ENCODE measurements at regions not wholly inside any gene's neighbourhood (a gene's known extent, or its start where the extent isn't known, plus 50 kb on each side); places are given as distances from the start of the nearest gene placed in this dataset.

DNA sequence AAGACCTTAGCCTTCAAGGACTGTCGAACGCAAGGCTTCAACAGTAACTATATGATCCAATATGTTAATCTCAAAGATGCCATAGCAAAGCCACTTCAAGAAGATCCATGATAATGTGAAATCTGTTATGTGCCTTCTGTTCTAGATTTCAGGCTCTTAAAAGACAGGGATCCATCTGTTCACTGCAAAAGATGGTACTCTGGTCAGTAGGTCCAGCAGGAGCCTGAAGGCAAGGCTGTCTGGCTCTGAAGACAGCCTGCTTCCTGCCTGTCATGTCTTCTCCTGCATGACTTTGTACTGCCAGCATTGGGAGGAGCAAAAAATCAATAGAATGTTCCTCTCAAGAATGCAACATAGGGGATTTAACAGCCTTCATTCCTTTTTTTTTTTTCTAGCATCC lies 270.8 kb upstream of the PARD3B start:
- H3K9me3 Mint-ChIP-seq = peaks cover 24% of the 10 kb centered on the region
- H3K27me3 Mint-ChIP-seq (ENCODE audit: low read depth) = peaks cover under 1% of the 10 kb centered on the region; the same call in 1 of the 2 replicates
- ChIA-PET POLR2A (no interaction called here), CTCF (no interaction called here)
- peaks cover 19% of the 10 kb centered on the region for H3K36me3 Mint-ChIP-seq
- H3K27ac Mint-ChIP-seq = no peak overlapping the region
- ATAC-seq (no peak), DNase-seq (ENCODE audit: low spot score) (no peak)
- H3K4me1 Mint-ChIP-seq = peaks cover 53% of the 10 kb centered on the region
- no peak for TF ChIP-seq OVOL2 (CRISPR knock-in tag; IDR thresholded peaks at IDR 0.05; ENCODE audit: borderline replicate concordance)
- H3K4me3 Mint-ChIP-seq = no peak overlapping the region

DNA sequence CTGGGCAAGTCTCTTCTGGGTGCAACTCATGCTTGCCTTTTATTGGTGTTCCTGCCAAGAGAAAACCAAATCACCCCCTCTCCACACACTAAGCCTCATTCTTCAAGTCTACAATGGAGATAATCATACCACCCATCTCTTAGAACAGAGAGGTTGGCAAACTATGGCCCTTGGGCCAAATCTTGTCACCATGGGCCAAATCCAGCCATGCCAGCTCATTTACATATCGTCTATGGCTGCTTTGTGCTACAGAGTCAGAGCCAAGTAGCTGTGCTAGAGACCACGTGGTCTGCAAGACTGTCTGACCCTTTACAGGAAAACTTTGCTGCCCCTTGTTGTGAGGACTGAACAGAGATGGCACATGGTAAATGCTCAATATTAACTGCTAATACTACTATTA lies 270.3 kb upstream of the PARD3B start:
- H3K27ac Mint-ChIP-seq = no peak overlapping the region

DNA sequence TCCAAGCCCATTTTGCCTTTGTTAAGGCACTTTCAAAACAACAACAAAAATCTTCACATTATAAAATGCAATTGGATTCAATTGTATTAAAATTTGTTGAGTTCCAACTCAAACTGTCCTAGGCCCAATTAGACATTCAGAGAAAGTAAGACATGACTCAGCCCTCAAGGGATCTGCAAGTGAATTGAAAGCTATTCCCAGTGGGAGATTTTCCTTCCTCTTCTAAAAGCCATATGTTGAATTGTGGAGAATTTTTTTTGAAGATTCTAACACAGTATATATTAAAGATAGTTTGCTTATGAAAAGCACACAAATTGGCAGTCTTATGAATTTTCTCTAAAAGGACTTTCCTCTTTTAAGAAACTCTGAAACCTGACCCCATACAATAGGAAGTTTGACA lies 268.0 kb upstream of the PARD3B start:
- DNase-seq (ENCODE audit: low spot score) = no peak
- Mint-ChIP-seq H3K27ac (no peak overlapping the region), H3K9me3 (peaks cover 4% of the 10 kb centered on the region; the same call in 1 of the 2 replicates), H3K27me3 (ENCODE audit: low read depth) (peaks cover 12% of the 10 kb centered on the region), H3K4me1 (peaks cover 58% of the 10 kb centered on the region), H3K36me3 (no peaks in the 10 kb centered on the region), H3K4me3 (no peak overlapping the region)
- ATAC-seq = no peak
- ChIA-PET POLR2A (no interaction called here), CTCF (interaction anchor here (0.9 kb wide), 1 partner anchor 132 kb away, joined by 5 read pairs; no protein-coding TSS in a partner anchor)
- TF ChIP-seq GABPB1 (CRISPR knock-in tag; IDR thresholded peaks at IDR 0.05) = no peak
- TF ChIP-seq FOXJ3 (CRISPR knock-in tag; IDR thresholded peaks at IDR 0.05; ENCODE audit: borderline replicate concordance) = no peak
- TF ChIP-seq ZBTB21 (CRISPR knock-in tag; IDR thresholded peaks at IDR 0.05; ENCODE audit: borderline replicate concordance) = no peak
- TF ChIP-seq NR1H2 (CRISPR knock-in tag; IDR thresholded peaks at IDR 0.05) = no peak
- TF ChIP-seq, protein P1, sequence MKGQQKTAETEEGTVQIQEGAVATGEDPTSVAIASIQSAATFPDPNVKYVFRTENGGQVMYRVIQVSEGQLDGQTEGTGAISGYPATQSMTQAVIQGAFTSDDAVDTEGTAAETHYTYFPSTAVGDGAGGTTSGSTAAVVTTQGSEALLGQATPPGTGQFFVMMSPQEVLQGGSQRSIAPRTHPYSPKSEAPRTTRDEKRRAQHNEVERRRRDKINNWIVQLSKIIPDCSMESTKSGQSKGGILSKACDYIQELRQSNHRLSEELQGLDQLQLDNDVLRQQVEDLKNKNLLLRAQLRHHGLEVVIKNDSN (CRISPR knock-in tag; IDR thresholded peaks at IDR 0.05) = no peak
- TF ChIP-seq CREB1 (CRISPR knock-in tag; IDR thresholded peaks at IDR 0.05) = no peak
- no peak for TF ChIP-seq RORB (CRISPR knock-in tag; IDR thresholded peaks at IDR 0.05)
- TF ChIP-seq, protein P2, sequence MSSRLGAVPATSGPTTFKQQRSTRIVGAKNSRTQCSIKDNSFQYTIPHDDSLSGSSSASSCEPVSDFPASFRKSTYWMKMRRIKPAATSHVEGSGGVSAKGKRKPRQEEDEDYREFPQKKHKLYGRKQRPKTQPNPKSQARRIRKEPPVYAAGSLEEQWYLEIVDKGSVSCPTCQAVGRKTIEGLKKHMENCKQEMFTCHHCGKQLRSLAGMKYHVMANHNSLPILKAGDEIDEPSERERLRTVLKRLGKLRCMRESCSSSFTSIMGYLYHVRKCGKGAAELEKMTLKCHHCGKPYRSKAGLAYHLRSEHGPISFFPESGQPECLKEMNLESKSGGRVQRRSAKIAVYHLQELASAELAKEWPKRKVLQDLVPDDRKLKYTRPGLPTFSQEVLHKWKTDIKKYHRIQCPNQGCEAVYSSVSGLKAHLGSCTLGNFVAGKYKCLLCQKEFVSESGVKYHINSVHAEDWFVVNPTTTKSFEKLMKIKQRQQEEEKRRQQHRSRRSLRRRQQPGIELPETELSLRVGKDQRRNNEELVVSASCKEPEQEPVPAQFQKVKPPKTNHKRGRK (CRISPR knock-in tag; IDR thresholded peaks at IDR 0.05; ENCODE audit: borderline replicate concordance) = no peak
- TF ChIP-seq ETV6 (CRISPR knock-in tag; IDR thresholded peaks at IDR 0.05) = no peak
- no peak for TF ChIP-seq TEAD1 (CRISPR knock-in tag; IDR thresholded peaks at IDR 0.05)
- TF ChIP-seq, protein P3, sequence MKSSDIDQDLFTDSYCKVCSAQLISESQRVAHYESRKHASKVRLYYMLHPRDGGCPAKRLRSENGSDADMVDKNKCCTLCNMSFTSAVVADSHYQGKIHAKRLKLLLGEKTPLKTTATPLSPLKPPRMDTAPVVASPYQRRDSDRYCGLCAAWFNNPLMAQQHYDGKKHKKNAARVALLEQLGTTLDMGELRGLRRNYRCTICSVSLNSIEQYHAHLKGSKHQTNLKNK (CRISPR knock-in tag; IDR thresholded peaks at IDR 0.05) = no peak
- no peak for TF ChIP-seq KAT7 (CRISPR knock-in tag; IDR thresholded peaks at IDR 0.05; ENCODE audit: borderline replicate concordance)
- TF ChIP-seq MXD4 (CRISPR knock-in tag; IDR thresholded peaks at IDR 0.05; ENCODE audit: borderline replicate concordance) = no peak
- no peak for TF ChIP-seq ZNF317 (CRISPR knock-in tag; IDR thresholded peaks at IDR 0.05; ENCODE audit: borderline replicate concordance, low read depth)
- TF ChIP-seq, protein P4, sequence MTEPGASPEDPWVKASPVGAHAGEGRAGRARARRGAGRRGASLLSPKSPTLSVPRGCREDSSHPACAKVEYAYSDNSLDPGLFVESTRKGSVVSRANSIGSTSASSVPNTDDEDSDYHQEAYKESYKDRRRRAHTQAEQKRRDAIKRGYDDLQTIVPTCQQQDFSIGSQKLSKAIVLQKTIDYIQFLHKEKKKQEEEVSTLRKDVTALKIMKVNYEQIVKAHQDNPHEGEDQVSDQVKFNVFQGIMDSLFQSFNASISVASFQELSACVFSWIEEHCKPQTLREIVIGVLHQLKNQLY (CRISPR knock-in tag; IDR thresholded peaks at IDR 0.05) = no peak
- TF ChIP-seq, protein P5, sequence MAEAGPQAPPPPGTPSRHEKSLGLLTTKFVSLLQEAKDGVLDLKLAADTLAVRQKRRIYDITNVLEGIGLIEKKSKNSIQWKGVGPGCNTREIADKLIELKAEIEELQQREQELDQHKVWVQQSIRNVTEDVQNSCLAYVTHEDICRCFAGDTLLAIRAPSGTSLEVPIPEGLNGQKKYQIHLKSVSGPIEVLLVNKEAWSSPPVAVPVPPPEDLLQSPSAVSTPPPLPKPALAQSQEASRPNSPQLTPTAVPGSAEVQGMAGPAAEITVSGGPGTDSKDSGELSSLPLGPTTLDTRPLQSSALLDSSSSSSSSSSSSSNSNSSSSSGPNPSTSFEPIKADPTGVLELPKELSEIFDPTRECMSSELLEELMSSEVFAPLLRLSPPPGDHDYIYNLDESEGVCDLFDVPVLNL (CRISPR knock-in tag; IDR thresholded peaks at IDR 0.05; ENCODE audit: borderline replicate concordance, low read depth) = no peak

More for the DNA sequence above, 270.3 kb upstream of the PARD3B start:
- Mint-ChIP-seq H3K4me3 (no peak overlapping the region), H3K4me1 (peaks cover 53% of the 10 kb centered on the region), H3K27me3 (ENCODE audit: low read depth) (peaks cover 5% of the 10 kb centered on the region), H3K36me3 (peaks cover 15% of the 10 kb centered on the region), H3K9me3 (peaks cover 20% of the 10 kb centered on the region)
- TF ChIP-seq SOX15 (CRISPR knock-in tag; IDR thresholded peaks at IDR 0.05) = no peak
- TF ChIP-seq TEAD1 (CRISPR knock-in tag; IDR thresholded peaks at IDR 0.05) = no peak
- no peak for TF ChIP-seq MYBL2 (CRISPR knock-in tag; IDR thresholded peaks at IDR 0.05)
- no peak for TF ChIP-seq GABPB1 (CRISPR knock-in tag; IDR thresholded peaks at IDR 0.05)
- no peak for TF ChIP-seq GRHL2 (CRISPR knock-in tag; IDR thresholded peaks at IDR 0.05; ENCODE audit: insufficient replicate concordance, severe bottlenecking)
- TF ChIP-seq JAZF1 (CRISPR knock-in tag; IDR thresholded peaks at IDR 0.05) = no peak
- no peak for TF ChIP-seq TCF7 (CRISPR knock-in tag; IDR thresholded peaks at IDR 0.05; ENCODE audit: low read depth)
- TF ChIP-seq ATF1 (CRISPR knock-in tag; IDR thresholded peaks at IDR 0.05) = no peak
- ChIA-PET CTCF (no interaction called here), POLR2A (no interaction called here)
- ATAC-seq (no peak), DNase-seq (ENCODE audit: low spot score) (no peak)
